GM18507 (cell line): ENCODE measurements at regions not wholly inside any gene's neighbourhood (a gene's known extent, or its start where the extent isn't known, plus 50 kb on each side); places are given as distances from the start of the nearest gene placed in this dataset.

Source experiments
- DNase-seq: peaks from one replicate; pipeline ENCODE4 v3.0.0; 2011; ENCODE audit warnings: low read depth; ENCODE audit not compliant: insufficient read length; ENCODE audit errors: extremely low spot score
- FAIRE-seq: peaks from 2 replicates; lab custom pipeline; 2011; peaks lifted over from hg19 to GRCh38; lab: Jason Lieb, UNC

DNA sequence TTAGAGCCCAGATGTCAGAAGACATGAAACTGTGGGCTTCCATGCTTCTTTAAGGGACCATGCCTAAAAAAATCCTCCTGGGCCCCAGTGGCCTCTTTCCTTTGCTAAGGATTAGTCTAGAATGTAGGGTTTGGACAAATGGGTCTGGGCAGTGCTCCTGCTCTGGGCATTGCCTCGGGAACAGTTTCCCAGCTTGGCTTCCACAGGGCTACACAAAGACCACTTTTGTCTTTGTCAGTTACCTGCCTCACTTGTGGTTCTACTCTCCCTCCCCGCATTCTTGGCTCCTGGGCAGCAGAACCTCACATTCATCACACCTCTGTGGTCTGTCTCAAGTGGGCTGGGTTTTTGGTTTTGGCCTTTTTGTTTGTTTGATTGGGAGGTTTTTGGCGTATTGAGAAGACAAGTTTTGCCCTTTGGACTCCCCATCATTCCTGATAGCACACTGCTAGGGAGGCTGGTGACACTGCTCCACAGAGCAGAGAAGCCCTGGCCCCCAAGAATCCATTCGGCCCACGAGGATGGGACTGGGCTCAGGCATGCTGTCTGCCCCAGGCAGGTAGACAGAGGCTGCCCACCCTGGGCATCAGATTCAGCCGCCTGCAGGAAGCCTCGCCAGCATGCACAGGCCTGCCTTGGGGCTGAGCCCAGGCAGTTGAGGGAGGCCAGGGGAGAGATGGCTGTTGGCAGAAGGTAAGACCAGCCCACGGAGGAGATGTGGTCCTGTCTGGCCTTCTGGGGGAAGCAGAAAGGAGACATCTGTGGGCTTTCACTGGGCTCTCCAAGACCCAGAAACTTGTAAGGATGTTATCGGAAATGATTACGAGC, 343.7 kb downstream of the WDR11 start:
- FAIRE-seq: no peak
- DNase-seq: no peak

DNA sequence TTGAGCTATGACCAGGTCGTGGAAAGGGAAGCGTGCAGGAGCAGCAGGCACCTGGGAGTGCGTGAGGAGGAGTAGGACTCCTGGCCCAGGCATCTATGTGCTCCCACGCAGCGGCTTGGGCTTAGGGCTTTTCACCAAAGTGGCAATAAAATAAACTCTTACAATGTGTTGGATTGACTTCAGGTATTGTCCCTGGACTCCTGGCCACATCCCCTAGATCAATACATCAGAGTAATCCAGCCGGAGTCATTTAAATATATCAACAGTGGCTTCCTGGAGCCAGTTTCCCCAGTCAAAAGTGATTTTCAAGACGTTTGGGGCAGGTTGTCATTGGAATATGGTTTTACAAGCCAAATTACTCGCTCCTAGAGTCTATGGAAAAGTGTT, 344.4 kb downstream of the WDR11 start:
- no peak for FAIRE-seq

DNA sequence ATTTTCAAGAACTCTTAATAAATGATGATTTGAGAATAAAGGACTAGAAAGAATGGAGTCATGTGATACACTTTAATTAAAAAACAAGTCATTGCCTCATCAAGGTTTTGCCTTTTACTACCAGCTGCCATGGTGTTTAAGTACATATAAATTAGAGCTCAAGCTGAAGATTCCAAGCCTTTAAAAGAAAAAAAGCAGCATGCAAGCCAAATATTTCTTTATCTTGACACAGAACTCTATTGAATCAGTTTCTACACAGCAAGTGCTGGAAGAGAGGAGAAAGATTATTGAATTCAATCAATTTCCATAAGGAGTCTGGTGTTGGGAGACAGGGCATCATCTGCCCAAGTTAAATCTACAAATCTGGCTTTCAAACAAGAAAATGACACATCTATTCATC, 347.9 kb downstream of the WDR11 start:
- DNase-seq (no peak), FAIRE-seq (no peak)

More for the DNA sequence above, 344.4 kb downstream of the WDR11 start:
- DNase-seq: no peak

DNA sequence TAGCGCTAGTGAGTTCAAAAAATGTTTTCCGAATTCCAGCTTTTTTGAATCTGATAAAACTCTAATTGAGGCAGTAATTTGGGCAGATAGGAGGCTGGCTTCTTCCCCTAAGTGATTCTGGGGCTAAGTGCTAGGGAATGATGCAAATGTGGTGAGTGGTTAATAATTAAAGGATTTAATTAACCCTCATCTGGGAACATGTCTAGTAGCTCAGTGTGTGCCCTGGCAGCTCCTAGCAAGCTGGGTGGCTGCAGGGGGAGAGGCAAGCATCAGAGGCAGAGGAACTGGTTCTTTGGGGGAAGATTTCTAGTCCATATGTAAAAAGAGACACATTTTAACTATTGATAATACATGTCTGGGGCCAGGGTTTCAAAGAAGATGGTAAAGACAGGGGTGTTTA, 354.5 kb downstream of the WDR11 start:
- FAIRE-seq (no peak), DNase-seq (no peak)

DNA sequence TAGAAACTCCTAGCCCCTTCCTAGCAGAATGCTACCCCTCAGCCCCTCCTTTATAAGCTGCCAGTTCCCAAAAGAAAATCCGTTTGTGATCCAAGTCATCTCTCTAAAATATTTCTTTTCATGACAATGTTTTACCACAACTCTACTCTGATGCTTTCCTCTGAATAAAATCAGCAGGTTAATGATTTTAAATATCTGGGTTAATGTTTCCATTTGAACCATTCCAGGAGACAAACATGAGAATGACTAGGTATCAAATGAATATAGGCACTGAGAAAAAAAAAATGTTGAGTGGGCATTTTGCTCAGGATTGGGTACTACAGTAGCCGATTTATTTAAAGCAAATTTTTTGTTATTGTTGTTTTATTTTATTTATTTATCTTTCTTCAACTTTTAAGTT, 360.3 kb downstream of the WDR11 start:
- no peak for FAIRE-seq

DNA sequence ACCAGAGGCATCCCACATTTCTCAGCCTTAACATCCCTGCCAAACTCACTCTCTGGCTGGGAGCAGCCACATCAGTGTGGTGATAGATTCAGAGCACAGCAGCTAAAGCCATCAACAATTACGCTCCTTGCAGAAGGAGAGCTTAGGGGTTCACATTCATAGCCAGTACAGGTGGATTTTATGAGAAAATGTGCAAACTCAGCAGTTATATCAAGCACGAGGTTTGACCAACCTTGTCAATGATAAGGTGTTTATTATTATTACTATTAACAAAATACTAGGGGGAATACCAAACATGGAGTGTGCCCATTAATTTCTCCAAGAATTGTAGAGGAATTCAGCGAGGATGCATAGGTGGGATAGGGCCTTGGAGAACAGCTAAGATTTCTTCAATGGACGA, 362.3 kb downstream of the WDR11 start:
- DNase-seq: no peak
- no peak for FAIRE-seq

More for the DNA sequence above, 360.3 kb downstream of the WDR11 start:
- no peak for DNase-seq

DNA sequence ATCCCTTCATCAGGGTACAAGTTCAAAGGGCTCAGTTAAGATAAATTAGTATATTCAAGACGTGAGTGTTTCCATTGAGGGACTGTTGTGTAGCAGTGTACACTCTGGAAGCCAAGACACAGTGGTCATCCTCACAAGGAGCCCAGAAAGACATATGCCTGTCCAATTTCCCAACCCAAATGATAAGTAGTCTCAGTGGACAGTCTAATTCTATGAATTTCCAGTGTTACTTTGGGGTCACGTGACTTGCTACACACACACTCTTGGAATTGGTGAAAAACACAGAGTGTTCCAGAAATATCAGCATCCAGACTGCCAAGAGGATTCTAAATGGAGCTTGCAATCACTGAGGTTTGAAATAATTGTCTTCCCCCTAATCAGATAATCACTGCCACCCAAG, 365.1 kb downstream of the WDR11 start:
- no peak for FAIRE-seq
- DNase-seq: no peak

DNA sequence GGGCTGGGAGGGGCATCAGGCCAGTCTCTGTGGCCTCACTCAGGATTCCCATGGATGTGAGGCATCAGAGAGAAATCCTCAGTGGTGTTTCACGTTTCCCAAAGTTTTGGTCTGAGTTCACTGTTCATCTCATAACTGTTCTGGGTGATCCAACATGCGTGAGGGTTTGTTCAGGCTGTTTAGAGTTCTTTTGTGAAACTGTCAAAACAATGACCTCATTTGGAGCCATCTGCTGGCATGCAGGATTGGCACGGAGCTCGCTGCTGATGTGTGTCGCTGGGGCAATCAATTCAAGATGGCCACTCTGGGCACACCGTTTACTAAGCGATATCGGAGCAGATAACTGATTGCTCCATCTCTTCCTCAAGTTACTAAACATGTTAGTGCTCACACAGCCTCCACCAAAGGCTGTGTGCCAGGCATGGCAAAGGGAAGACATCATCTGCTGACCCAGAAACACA, 365.6 kb downstream of the WDR11 start:
- FAIRE-seq: no peak
- DNase-seq: no peak

DNA sequence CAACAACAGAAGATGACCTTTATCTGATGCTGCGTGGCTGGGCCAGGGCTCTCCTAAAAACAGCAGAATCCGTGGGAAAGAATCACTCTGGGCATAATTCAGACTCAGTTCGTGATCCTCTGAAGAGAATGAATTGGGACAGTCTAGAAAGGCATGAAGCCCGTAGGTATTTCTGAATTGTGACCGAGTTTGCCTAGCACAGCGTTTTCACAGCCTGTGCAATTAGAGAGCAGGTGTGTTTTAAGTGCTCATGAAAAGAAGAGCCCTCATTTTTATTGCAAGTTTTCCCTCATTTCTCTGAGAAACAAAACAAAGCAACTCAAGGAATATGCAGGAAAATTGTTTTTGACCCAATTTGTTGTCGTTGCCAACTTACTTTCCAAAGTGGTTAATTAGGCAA, 366.2 kb downstream of the WDR11 start:
- FAIRE-seq (no peak), DNase-seq (no peak)

DNA sequence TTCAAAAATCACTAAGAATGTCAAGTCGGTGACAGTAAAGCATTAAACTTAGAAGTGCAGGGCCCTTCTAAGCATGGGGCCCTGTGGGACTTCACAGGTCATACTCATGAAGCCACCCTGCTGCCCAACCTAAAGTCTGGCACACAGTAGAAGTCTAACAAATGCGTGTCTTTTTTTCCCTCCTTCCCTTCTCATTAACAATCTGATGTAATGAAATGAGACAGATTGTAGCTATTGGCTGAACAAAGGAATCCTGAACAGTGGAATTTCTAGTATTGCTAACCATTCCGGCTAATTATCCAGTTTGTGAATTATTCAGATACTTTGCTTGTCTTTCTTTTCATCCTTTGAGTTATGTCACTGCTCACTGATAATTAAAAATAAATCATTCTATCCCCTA, 369.9 kb downstream of the WDR11 start:
- DNase-seq (no peak), FAIRE-seq (no peak)

DNA sequence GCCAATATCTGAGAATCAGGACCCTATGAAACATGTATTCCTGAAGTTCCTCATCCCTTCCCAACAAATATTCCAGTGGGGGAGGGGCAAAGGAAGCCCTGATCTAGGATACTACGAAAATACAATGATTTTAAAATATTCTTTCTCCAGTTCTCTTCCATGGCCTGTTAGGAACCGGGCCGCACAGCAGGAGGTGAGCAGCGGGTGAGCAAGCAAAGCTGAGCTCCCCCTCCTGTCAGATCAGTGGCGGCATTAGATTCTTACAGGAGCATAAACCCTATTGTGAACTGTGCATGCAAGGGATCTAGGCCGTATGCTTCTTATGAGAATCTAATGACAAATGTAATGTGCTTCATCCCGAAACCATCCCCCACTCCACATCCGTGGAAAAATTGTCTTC, 370.8 kb downstream of the WDR11 start:
- DNase-seq: no peak
- FAIRE-seq: no peak

DNA sequence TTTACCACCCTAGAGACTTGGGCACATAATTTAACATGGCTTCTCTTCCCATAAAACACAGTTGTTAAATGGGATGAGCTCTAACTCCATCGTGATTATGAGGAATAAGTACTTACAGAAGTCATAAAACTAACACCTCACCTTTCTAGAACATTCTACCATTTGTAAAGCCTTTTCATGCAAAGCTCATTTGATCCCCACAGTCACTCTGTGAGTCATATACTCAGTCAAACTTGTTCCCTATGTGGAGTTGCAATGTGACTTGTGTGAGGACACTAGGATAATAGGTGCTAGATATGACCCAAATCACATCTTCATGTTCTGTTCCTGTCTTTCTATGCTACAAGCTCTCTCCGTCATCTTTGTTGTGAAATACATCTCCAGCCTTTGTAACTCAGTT, 371.7 kb downstream of the WDR11 start:
- FAIRE-seq: no peak
- DNase-seq: no peak

DNA sequence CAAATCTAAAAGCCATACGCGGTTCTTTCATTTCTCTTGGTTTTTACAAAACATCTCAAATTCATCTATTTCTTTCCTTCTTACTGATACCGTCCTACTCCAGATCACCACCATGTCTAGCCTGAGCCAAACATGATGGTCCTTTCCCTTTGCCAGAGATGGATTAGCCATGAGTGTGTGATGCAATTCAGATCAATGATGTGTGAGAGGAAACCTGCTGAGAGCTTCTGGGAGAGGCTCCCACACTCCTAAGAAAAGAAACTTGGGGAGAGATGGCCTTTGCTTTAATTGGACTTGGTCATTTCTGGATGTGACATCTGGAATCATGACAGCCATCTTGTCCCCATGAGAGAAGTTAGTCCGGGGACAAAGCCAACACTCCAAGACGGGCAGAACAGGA, 367.2 kb downstream of the FGFR2 start:
- no peak for FAIRE-seq
- no peak for DNase-seq

DNA sequence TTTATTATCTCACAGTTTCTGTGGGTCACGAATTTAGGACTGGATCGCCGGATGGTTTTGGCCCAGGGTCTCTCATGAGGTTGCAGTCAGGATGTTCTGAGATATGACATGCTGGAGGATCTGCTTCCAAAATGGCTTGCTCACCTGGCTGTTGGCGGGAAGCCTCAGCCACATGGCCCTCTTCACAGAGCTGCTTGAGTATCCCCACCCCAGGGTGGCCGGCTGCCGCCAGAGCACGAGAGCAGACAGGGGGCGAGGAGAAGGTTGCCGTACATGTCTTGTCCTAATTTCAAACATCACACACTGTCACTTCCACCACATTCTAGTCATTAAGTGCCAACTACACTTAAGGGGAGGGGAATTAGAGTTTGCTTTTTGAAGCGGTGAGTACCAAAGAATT, 365.8 kb downstream of the FGFR2 start:
- no peak for DNase-seq
- FAIRE-seq: no peak

DNA sequence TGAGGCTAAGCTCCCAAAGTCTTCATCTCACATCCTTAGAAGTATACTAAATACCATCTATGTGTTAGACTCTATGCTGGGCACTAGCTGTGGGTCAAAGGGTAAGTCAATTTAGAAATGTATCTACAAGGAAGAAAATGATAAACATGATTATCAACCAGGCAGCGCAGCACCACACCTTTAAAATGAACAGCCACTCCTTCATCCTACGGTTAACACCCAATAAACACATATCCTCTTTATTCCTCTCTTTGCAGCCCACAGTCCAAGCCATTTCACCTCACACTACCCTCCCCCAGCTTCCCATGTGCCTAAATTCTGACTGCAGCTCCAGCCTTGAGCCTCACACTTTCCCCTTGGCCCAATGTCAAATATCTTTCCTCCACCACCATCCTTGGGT, 362.6 kb downstream of the FGFR2 start:
- DNase-seq (no peak), FAIRE-seq (no peak)

DNA sequence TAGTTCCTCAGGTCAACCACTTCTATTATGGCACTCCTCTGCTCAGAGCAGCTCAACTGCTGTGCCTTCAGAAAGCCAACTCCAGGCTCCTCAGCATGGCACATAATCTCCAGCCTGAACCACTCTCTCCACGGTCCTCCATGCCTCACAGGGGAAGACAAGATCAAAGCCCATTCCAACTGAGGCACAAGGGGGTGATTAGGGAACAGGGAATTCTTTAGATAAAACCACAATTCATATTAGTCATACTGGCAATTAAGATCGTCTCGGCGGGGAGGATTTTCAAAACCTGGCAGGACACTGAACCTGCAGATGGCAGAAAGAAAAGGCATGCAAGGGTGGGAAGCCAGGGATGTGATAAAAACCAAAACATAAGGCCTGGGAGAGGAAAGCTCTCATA, 361.6 kb downstream of the FGFR2 start:
- no peak for FAIRE-seq
- DNase-seq: no peak

DNA sequence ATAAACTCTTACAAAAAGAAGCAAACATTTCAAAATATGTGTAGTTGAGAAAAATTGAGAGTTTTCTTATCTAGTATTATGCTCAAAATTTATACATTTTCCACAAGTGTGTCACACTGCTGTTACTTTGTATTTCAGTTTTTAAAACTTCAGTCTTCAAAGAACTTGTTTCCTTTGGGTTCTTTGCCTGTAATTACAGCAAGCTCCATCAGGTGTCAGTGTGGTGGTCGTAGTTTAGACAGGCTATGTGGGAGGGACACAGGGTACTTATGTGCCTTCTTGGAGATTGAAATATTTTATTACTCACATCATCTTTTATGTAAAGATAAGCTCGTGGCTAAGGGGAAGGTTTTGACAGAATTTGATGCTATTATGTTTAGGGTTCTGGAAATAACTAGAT, 360.5 kb downstream of the FGFR2 start:
- DNase-seq (no peak), FAIRE-seq (no peak)

DNA sequence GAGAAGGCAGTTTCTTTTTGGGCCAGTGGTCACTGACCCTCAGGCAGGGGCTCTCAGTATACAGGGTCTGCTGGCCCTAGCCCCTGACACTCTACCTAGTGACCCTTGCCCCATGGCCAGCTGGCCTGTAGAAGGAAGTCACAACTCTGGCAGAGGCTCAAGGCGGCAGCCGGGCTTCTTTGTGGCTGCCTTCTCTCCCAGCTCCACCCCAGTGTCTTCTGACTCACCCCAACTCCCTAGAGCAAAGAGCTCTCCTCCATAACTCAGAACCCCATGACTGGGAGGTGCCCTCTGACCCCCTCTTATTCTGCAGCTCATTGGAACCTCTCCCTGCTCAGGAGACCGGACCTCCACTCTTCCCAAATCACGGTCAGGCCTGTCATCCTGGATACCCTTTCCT, 358.2 kb downstream of the FGFR2 start:
- FAIRE-seq (no peak), DNase-seq (no peak)

DNA sequence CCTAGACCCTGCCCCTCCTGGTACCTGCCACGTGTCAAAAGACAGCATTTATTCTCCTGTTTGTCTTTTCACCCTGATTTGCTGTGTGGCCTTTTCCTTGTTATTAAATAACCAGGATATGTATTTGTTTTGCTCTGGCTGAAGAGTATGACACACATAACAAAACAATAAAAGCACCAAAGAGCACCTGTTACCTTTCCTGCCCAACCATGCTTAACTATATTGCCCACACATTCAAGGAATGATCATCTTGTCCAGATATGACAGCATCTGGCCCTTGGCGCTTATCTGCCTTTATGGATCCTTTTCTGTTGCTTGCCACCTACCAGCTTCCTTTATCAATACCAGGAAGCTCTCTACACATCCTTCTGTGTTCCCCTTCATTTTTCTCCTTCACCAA, 357.7 kb downstream of the FGFR2 start:
- FAIRE-seq (no peak), DNase-seq (no peak)

DNA sequence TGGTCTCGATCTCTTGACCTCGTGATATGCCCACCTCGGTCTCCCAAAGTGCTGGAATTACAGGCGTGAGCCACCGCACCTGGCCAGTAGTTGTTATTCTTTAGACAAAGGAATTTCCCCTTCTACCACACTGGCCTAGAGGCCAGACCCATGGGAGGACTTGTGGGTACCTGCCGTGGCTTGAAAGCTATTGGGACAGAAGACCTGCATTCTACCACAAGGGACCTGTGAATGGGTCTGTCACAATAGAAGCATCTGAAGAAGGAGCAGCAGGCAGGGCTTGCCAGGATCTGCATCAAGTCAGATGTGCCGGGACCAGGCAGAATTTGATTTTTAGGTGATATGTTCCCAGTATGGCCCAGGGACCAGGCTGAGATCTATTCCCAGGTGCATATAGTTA, 356.9 kb downstream of the FGFR2 start:
- FAIRE-seq: no peak
- DNase-seq: no peak

DNA sequence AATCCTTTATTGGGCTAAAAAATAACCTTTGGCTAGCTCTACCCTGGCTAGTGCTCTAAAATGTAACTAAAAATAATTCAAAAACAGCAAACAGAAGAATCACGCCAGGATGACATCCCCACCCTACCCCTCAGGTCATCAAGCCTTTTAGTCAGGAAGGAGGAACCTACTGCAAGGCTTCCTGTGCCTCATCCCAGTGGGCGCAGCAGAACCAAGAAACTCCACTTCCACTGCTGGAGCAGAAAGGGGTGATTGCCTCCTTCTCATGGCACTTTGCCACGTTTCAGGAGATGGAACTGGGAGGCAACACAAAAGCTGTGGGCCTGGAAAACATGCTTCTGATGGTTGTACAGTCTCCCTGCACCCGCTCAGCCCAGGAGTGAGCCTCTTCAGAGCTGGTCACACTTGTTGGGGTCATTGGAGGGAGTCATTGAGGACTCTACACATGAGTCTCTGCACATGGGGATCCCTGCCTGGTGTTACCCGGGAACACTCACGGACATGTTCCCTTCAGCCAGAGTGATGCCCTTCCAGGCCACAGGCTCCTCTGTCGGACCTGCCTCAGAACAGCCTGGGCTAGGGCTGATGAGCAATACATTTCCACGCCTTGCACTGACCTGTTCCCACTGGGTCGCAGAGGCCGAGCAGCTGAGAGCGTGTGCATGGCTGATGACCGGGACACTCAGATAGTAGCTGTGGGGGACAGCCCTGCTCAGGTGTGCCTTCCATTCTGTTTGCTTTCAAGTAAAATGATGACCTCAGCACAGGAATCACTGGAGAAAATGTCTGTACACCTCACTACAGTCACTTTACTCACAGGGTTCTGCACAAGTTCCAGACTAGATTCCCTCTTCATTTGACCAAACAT, 355.3 kb downstream of the FGFR2 start:
- DNase-seq (no peak), FAIRE-seq (no peak)
